ENCODE measurements at regions not wholly inside any gene's neighbourhood (a gene's known extent, or its start where the extent isn't known, plus 50 kb on each side); places are given as distances from the start of the nearest gene placed in this dataset.
"Not testable (repeated sequence)": the region's sequence is repeated elsewhere in the genome, so short reads cannot be mapped to it uniquely, and the experiment has no call there.

DNA sequence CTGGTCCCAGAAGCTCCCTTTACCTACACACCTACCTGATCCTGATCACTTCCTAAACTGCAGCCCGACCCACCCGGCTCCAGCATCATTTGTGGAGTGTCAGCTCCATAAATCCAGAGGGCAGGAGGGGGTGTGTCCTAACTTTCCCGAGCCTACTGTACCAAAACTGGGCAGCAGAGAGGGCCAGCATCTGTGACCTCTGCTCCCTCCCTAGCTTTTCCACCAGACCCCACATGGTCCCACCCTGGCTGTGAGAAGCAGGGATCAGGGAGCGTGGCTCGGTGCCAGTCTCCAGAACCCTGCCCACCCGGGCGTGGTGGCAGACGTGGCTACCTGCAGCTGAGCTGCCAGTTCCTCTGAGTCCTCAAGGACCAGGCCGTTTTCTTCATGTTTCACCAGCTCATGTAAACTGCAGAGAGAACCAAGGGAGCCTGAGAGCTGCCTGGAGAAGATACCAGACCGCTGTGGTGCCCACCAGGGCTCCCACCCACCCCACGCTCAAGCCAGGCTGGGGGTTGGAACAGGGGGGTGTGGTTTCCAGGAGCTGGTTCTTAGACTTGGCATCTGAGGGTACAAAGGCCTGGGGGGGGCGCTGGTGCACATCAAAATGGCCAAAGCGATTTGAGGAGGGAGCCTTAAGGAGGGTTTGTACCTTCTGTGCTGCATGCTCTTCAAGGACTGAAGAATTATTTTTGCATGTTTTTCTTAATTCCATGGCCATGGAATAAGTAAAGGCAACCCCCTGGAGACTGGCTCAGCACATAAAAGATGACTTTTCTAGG is 76.7 kb upstream of the DRD5 start:
- DNase-seq: no peak

- DNase-seq: not testable (repeated sequence)
Observed at GRCh38 chr4:9707281-9707680, 74.2 kb upstream of the DRD5 start.

DNA sequence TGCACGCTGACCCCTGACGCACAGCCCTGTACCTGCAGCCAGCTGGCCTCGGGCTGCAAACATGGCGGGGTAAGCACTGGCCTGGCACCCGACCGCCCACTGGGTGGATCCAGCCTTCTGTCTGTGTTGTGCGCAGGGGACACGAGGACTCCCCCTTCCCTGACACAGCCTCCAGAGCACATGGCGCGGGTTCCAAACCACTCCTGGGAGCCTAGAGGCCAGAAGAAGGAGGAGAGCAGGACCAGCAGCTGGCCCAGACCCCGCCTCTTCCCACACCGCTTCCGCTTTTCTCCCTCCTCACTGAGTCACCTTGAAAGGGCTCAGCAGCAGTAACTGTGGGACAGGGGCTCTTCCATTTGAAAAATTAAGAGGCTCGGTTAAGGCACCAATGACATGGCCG is 73.5 kb upstream of the DRD5 start:
- DNase-seq: not testable (repeated sequence)

- no peak for DNase-seq
Observed at GRCh38 chr4:9709724-9710123, 71.7 kb upstream of the DRD5 start.

DNA sequence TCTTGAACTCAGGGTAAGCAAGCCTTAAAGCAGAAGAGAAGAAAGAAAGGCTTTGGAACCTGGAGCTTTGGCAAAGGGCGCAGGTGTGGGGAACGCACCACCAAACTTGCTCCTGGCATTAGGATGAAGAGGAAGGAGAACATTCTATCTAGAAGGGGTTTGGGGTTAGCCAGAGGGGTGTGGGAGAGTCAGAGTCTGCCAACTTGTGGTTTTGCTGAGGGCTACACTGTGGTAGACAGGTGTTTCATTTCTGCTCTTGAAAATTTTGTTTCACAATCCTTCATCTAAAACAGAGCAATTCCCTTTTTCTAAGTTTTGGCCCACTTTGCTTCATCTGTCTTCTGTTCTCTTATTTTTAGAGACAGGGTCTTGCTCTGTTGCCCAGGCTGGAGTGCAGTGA is 66.2 kb upstream of the DRD5 start:
- DNase-seq: not testable (repeated sequence)

DNA sequence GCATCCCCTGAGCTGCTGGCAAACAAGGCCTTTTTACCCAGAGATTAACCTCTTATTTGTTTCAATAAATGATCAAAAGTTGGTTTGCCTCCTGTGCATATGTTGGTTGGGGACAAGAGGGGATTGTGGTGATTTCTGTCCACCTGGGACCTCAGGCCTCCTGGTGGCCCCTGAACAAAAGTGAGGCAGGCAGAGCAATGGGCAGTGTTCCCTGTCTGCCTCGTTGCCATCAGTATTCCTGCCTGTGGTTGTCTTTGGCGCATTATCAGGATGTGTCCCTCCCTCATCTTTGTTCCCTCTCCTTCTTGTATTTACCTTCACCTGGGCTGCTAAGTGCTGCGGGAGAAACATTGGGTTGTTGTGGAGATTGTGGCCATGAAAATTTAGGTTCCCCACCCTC is 65.3 kb upstream of the DRD5 start:
- DNase-seq: no peak

GRCh38 chr4:9718246-9718939 is 63.0 kb upstream of the DRD5 start:
- DNase-seq: not testable (repeated sequence)

GRCh38 chr4:9722131-9722530 is 59.3 kb upstream of the DRD5 start:
- DNase-seq: not testable (repeated sequence)
